Ovary (tissue), 7 donors: ENCODE measurements at regions not wholly inside any gene's neighbourhood (a gene's known extent, or its start where the extent isn't known, plus 50 kb on each side); places are given as distances from the start of the nearest gene placed in this dataset.

Experiments
- DNase-seq, 5 donors: peaks; one replicate each; pipeline ENCODE4 v3.0.0-alpha.2; 2019 to 2020
- H3K27ac ChIP-seq, 2 donors: fragments of 200-600 bp; one replicate each; pipeline versions ENCODE4 v1.5.1 to v1.8.0; 2019 to 2022
- H3K27me3 ChIP-seq: fragments of 200-600 bp; one replicate; pipeline ENCODE4 v1.8.0; 2022
- H3K36me3 ChIP-seq: fragments of 200-600 bp; sonication (generic); one replicate; pipeline ENCODE4 v1.5.1; 2019
- H3K4me1 ChIP-seq: one replicate; pipeline ENCODE4 v1.8.1; 2013; ENCODE audit warnings: mild to moderate bottlenecking, moderate library complexity; ENCODE audit not compliant: insufficient read depth
- H3K4me3 ChIP-seq: fragments of 200-600 bp; sonication (generic); one replicate; pipeline ENCODE4 v1.5.1; 2017
- H3K9me3 ChIP-seq, 2 donors: fragments of 200-600 bp in 1 of 2; sonication (generic) in 1 of 2; one replicate each; pipeline versions ENCODE4 v1.5.1 to v1.8.1; 2013 to 2019; ENCODE audit warnings: mild to moderate bottlenecking in 1 of 2, moderate library complexity in 1 of 2
- EP300 ChIP-seq: sonication (generic); formaldehyde crosslinking; IDR thresholded peaks from one replicate; pipeline ENCODE4 v1.6.1; 2017; ENCODE audit warnings: antibody characterized with exemption
- POLR2A ChIP-seq: fragments of 450-650 bp; IDR thresholded peaks from one replicate; pipeline ENCODE4 v1.6.1; 2017; ENCODE audit warnings: antibody characterized with exemption, mild to moderate bottlenecking, moderate library complexity
- WGBS, 3 donors: extraction: QIAGEN DNeasy Blood & Tissue Kit in 1 of 3; methylation state at CpG; one replicate each; pipeline versions ENCODE4 v1.1.5 to v1.1.7; 2013 to 2017; 5-methylcytosine and 5-hydroxymethylcytosine counted together
- intact Hi-C, 4 donors: fragments of 100-400 bp; cut with DNase I; formaldehyde crosslinking; loops; one replicate each; pipeline versions ENCODE4 v1.11.0 to v1.15.1; 2022 to 2023
- TF ChIP-seq, protein P1 (sequence below), 3 donors: fragments of 450-650 bp in 2 of 3; fragments of 200-600 bp in 1 of 3; IDR thresholded peaks; one replicate each; pipeline versions ENCODE4 v1.5.1 to v1.8.0; 2016 to 2022; ENCODE audit warnings: antibody characterized with exemption in 3 of 3, mild to moderate bottlenecking in 1 of 3
- donor health status: DM: no; HTN: no; CAD: no; lungs with moderate emphysema.
- donor health status: DM: no; HTN: no; CAD: no.
- donor health status: Bipolar disorder and iron deficiency.
- donor health status: DM: no; HTN: no; CAD: no.
- donor health status: DM: yes; HTN: yes; CAD: no.

DNA sequence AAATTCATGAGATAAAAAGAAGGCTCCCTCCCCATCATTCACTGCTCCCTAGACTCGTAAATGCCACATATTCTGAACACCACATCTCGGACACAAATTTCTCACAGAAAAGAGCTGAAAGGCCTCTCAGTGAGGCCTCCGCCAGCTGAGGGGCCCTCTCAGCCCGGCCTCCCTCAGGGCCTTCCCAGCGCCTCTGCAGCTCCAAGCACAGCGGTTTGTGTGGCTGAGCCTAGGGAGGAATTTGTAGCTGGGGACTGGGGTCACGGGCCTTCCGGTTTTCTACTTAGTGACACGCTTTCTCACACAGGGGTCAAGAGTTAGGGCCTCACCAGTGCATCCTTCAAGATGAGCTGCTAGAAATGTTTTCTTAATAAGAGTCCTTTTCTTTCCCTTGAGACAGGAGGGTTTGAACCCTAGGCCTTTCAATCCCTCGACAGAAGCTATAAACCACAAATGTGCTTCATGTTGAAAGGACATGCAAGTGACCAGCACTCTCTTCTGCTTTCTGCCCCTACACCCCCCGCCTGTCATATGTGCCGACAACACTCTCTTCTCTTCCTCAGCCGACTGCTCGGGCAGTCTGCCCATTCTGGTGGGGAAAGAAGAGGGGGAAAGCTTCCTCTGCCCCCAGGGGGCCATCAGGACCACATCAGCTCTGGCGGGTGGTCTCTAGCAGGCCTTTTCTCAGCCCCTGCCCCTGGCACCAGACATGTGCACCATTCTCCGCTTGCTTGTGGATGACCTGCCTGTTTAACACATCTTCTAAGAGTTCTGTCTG is 104.9 kb downstream of the CHIC2 start:
- no peak overlapping the region for H3K4me3 ChIP-seq
- H3K27me3 ChIP-seq = no peaks in the 10 kb centered on the region
- H3K9me3 ChIP-seq = no peaks in the 10 kb centered on the region
- no peak for TF ChIP-seq EP300
- TF ChIP-seq, protein P1, sequence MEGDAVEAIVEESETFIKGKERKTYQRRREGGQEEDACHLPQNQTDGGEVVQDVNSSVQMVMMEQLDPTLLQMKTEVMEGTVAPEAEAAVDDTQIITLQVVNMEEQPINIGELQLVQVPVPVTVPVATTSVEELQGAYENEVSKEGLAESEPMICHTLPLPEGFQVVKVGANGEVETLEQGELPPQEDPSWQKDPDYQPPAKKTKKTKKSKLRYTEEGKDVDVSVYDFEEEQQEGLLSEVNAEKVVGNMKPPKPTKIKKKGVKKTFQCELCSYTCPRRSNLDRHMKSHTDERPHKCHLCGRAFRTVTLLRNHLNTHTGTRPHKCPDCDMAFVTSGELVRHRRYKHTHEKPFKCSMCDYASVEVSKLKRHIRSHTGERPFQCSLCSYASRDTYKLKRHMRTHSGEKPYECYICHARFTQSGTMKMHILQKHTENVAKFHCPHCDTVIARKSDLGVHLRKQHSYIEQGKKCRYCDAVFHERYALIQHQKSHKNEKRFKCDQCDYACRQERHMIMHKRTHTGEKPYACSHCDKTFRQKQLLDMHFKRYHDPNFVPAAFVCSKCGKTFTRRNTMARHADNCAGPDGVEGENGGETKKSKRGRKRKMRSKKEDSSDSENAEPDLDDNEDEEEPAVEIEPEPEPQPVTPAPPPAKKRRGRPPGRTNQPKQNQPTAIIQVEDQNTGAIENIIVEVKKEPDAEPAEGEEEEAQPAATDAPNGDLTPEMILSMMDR (IDR thresholded peaks at IDR 0.05) = no peak
- no peaks in the 10 kb centered on the region for H3K4me1 ChIP-seq
- H3K27ac ChIP-seq = no peak overlapping the region
- no peak for DNase-seq
- WGBS, 3 donors = 90 to 91% (median 91%) methylated on average over 16 of the region's 16 CpGs
- H3K36me3 ChIP-seq = no peaks in the 10 kb centered on the region
- intact Hi-C loops = no loop called here

DNA sequence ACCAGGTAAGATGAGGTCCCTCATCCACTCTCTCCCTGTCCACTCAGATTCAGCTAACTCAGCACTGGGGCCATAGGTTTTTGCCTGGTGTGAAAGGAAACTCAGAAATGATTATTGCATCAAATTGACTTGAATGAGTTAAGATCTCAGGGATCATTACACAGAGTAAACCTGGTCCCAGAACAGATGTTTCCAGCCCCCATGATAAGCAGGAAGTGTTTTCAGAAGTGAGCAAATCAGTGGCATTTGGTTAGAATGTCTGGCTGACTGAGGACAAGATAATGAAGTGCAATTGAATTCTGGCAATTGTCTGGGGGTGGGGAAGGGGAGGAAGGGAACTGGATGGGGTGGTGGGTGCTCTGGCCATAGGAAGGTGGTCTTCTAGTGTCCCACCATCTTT is 108.0 kb downstream of the CHIC2 start:
- intact Hi-C loops = no loop called here
- TF ChIP-seq POLR2A (no peak), EP300 (no peak)
- TF ChIP-seq, protein P1 (IDR thresholded peaks at IDR 0.05) = no peak
- DNase-seq = no peak
- H3K9me3 ChIP-seq = no peaks in the 10 kb centered on the region
- no peak overlapping the region for H3K4me3 ChIP-seq
- no peaks in the 10 kb centered on the region for H3K36me3 ChIP-seq
- H3K27me3 ChIP-seq = no peaks in the 10 kb centered on the region
- H3K27ac ChIP-seq = no peak overlapping the region
- H3K4me1 ChIP-seq = no peaks in the 10 kb centered on the region

DNA sequence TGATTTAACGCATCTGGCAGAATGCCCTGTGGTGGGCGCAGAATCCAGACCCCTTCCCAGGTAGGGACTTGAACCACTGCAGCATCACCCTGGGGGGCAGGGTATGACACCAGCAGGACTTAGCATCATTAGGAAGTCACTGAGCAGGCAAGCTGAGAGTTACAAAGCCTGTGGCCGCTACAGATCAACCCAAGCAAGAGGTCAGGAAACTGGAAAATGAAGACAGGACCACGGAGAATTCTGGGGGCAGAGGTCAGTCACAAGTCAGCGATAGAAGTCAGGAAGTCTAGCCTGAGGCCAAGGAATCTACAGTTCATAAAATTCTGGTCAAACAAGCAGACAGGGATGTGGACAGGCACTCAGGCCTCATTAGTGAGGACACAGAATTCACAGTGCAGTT is 108.4 kb downstream of the CHIC2 start:
- H3K36me3 ChIP-seq = no peaks in the 10 kb centered on the region
- no peak for DNase-seq
- TF ChIP-seq, protein P1 (IDR thresholded peaks at IDR 0.05) = no peak
- no peak for TF ChIP-seq POLR2A
- TF ChIP-seq EP300 = no peak
- H3K27me3 ChIP-seq = no peaks in the 10 kb centered on the region
- WGBS, 3 donors = 57 to 72% (median 72%) methylated on average over 5 of the region's 5 CpGs
- H3K9me3 ChIP-seq = no peaks in the 10 kb centered on the region
- H3K27ac ChIP-seq = no peak overlapping the region
- H3K4me3 ChIP-seq = no peak overlapping the region
- H3K4me1 ChIP-seq = no peaks in the 10 kb centered on the region
- intact Hi-C loops = no loop called here

DNA sequence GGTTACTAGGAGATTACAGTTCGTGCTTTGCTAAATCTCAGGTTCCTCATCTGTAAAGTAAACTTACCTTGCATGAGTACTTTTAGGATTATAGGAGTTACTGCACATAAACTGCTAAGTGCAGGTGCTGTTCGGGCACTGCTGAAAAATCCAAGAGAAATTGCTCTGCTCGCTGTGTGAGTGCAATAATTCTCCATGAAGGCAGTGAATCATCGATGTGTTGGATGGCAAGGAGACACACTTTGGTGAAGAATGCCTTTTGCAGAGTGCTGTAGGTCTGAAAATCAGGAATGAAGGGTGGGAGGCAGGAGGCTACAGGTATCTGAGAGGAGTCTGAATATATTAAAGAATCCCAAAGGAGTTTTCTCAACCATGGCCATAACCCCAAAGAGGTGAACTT is 113.0 kb downstream of the CHIC2 start:
- 78 to 87% (median 80%) methylated on average over 4 of the region's 4 CpGs for WGBS, 3 donors
- no peaks in the 10 kb centered on the region for H3K27me3 ChIP-seq
- H3K27ac ChIP-seq = no peak overlapping the region
- H3K9me3 ChIP-seq = no peaks in the 10 kb centered on the region
- TF ChIP-seq, protein P1 (IDR thresholded peaks at IDR 0.05) = no peak
- no peak for TF ChIP-seq EP300
- TF ChIP-seq POLR2A = no peak
- DNase-seq = no peak
- H3K36me3 ChIP-seq = no peaks in the 10 kb centered on the region
- no peak overlapping the region for H3K4me3 ChIP-seq
- H3K4me1 ChIP-seq = no peaks in the 10 kb centered on the region
- intact Hi-C loops = no loop called here
